ENCODE measurements at regions not wholly inside any gene's neighbourhood (a gene's known extent, or its start where the extent isn't known, plus 50 kb on each side); places are given as distances from the start of the nearest gene placed in this dataset.

DNA sequence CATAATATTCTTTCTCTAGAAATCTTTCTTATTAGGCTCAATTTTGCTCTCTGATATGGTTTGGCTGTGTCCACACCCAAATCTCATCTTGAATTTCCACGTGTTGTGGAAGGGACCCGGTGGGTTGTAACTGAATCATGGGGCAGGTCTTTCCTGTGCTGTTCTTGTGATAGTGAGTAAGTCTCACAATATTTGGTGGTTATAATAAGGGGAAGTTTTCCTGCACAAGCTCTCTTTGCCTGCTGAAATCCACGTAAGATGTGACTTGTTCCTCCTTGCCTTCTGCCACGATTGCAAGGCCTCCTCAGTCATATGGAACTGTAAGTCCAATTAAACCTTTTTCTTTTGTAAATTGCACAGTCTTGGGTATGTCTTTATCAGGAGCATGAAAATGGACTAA lies 73.8 kb downstream of the CAVIN2 start:
- TF ChIP-seq, protein P1, sequence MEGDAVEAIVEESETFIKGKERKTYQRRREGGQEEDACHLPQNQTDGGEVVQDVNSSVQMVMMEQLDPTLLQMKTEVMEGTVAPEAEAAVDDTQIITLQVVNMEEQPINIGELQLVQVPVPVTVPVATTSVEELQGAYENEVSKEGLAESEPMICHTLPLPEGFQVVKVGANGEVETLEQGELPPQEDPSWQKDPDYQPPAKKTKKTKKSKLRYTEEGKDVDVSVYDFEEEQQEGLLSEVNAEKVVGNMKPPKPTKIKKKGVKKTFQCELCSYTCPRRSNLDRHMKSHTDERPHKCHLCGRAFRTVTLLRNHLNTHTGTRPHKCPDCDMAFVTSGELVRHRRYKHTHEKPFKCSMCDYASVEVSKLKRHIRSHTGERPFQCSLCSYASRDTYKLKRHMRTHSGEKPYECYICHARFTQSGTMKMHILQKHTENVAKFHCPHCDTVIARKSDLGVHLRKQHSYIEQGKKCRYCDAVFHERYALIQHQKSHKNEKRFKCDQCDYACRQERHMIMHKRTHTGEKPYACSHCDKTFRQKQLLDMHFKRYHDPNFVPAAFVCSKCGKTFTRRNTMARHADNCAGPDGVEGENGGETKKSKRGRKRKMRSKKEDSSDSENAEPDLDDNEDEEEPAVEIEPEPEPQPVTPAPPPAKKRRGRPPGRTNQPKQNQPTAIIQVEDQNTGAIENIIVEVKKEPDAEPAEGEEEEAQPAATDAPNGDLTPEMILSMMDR (IDR thresholded peaks at IDR 0.05) = no peak
- TF ChIP-seq POLR2A (IDR thresholded peaks at IDR 0.05) (no peak), POLR2AphosphoS5 (IDR thresholded peaks at IDR 0.05) (no peak)
